ENCODE measurements at regions not wholly inside any gene's neighbourhood (a gene's known extent, or its start where the extent isn't known, plus 50 kb on each side); places are given as distances from the start of the nearest gene placed in this dataset.

- intact Hi-C loops (cut with DNase I; ENCODE audit: low total_unique reads): no loop called here
These were observed 430.9 kb downstream of the PCNX1 start for GRCh38 chr14:71338153-71338552.

GRCh38 chr14:71339650-71340415 lies 432.6 kb downstream of the PCNX1 start:
- no peaks in the 10 kb centered on the region for H3K27me3 ChIP-seq (replicated peaks in 1 of 7)
- H3K4me3 ChIP-seq: peak overlapping the region in 1 of 8 donors; percentile 0
- TF ChIP-seq POLR2A (IDR thresholded peaks at IDR 0.05) (no peak), POLR2AphosphoS5 (IDR thresholded peaks at IDR 0.05) (no peak), CTCF (IDR thresholded peaks at IDR 0.05 in 8 of 11, conservative IDR thresholded peaks at IDR 0.05 in 3 of 11) (no peak)
- intact Hi-C loops (cut with DNase I; ENCODE audit: low total_unique reads): no loop called here
- 72 to 84% (median 77%) methylated on average over 6 of the region's 6 CpGs for whole genome bisulfite sequencing, 5 donors
- peaks cover 0 to 11% (median 0%) of the 10 kb centered on the region in 6 donors for H3K36me3 ChIP-seq
- peaks cover 9 to 86% (median 38%) of the 10 kb centered on the region in 6 donors for H3K4me1 ChIP-seq
- H3K9me3 ChIP-seq: no peaks in the 10 kb centered on the region
- no peak for DNase-seq
- peak overlapping the region in 6 of 8 donors; percentile 24 to 89 (median 62) for H3K27ac ChIP-seq

More at GRCh38 chr14:71338153-71338552, 430.9 kb downstream of the PCNX1 start:
- Histone ChIP-seq H3K4me3 (no peak overlapping the region), H3K27me3 (replicated peaks in 1 of 7) (no peaks in the 10 kb centered on the region), H3K4me1 (peaks cover 9 to 74% (median 34%) of the 10 kb centered on the region in 6 donors), H3K9me3 (no peaks in the 10 kb centered on the region), H3K27ac (peak overlapping the region in 1 of 8 donors; percentile 13), H3K36me3 (peaks cover 0 to 11% (median 0%) of the 10 kb centered on the region in 6 donors)
- TF ChIP-seq POLR2AphosphoS5 (IDR thresholded peaks at IDR 0.05) (no peak), CTCF (IDR thresholded peaks at IDR 0.05 in 8 of 11, conservative IDR thresholded peaks at IDR 0.05 in 3 of 11) (no peak), POLR2A (IDR thresholded peaks at IDR 0.05) (no peak)
- DNase-seq: no peak
- WGBS, 5 donors: 90 to 97% (median 94%) methylated on average over 4 of the region's 4 CpGs

GRCh38 chr14:71341156-71341555 lies 433.9 kb downstream of the PCNX1 start:
- peaks cover 0 to 11% (median 0%) of the 10 kb centered on the region in 6 donors for H3K36me3 ChIP-seq
- intact Hi-C loops (cut with DNase I; ENCODE audit: low total_unique reads): no loop called here
- WGBS, 5 donors: 34 to 51% (median 40%) methylated on average over 3 of the region's 3 CpGs

GRCh38 chr14:71343724-71344123 lies 436.5 kb downstream of the PCNX1 start:
- intact Hi-C loops (cut with DNase I; ENCODE audit: low total_unique reads): no loop called here
- DNase-seq: no peak
- peaks cover 9 to 96% (median 45%) of the 10 kb centered on the region in 6 donors for H3K4me1 ChIP-seq
- no peaks in the 10 kb centered on the region for H3K27me3 ChIP-seq (replicated peaks in 1 of 7)
- TF ChIP-seq POLR2AphosphoS5 (IDR thresholded peaks at IDR 0.05) (no peak), POLR2A (IDR thresholded peaks at IDR 0.05) (no peak), CTCF (IDR thresholded peaks at IDR 0.05 in 8 of 11, conservative IDR thresholded peaks at IDR 0.05 in 3 of 11) (no peak)
- H3K36me3 ChIP-seq: no peaks in the 10 kb centered on the region
- H3K27ac ChIP-seq: no peak overlapping the region
- H3K9me3 ChIP-seq: no peaks in the 10 kb centered on the region
- WGBS, 5 donors: 92 to 99% (median 93%) methylated on average over 3 of the region's 3 CpGs
- H3K4me3 ChIP-seq: no peak overlapping the region

More at GRCh38 chr14:71341156-71341555, 433.9 kb downstream of the PCNX1 start:
- H3K4me3 ChIP-seq: peak overlapping the region in 1 of 8 donors; percentile 31
- no peaks in the 10 kb centered on the region for H3K9me3 ChIP-seq
- TF ChIP-seq POLR2A (IDR thresholded peaks at IDR 0.05): no peak
- peak in 1 of 3 donors; percentile 13 for TF ChIP-seq POLR2AphosphoS5 (IDR thresholded peaks at IDR 0.05)
- no peak for DNase-seq
- H3K27me3 ChIP-seq (replicated peaks in 1 of 7): no peaks in the 10 kb centered on the region
- peaks cover 9 to 87% (median 41%) of the 10 kb centered on the region in 6 donors for H3K4me1 ChIP-seq
- H3K27ac ChIP-seq: peak overlapping the region in 7 of 8 donors; percentile 15 to 89 (median 75)
